ENCODE measurements at regions not wholly inside any gene's neighbourhood (a gene's known extent, or its start where the extent isn't known, plus 50 kb on each side); places are given as distances from the start of the nearest gene placed in this dataset.
"Not testable (repeated sequence)": the region's sequence is repeated elsewhere in the genome, so short reads cannot be mapped to it uniquely, and the experiment has no call there.

DNA sequence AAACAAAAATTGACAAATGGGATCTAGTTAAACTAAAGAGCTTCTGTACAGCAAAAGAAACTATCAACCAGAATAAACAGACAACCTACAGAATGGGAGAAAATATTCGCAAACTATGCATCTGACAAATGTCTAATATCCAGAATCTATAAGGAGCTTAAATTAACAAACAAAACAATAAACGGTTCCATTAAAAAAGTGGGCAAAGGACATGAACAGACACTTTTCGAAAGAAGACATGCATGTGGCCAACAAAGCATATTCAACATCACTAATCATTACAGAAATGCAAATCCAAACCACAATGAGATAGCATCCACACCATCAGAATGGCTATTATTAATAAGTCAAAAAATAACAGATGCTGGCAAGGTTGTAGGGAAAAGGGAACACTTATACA lies 50.5 kb upstream of the MED13L start:
- H3K4me3 ChIP-seq (ENCODE audit: control insufficient read depth, low read depth, low read length); DNase-seq (ENCODE audit: low read depth): not testable (repeated sequence)

DNA sequence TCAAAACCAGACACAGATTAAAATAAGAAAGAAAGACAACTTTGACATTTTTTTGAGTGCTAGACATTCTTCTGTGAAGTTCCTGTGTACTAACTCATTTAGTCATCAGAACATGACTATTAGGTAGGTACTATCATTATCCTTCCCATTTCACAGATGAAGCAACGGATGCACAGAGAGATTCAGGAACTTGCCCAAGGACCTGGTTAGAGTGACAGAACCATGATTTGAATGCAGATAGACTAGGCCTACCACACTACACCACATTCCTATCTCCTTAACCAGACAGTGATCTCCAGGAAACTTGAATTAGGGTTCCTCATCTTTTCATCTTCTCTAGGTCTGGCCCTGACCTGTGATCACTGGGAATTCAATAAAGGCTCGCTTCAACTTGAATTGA lies 54.4 kb upstream of the MED13L start:
- DNase-seq (ENCODE audit: low read depth) = no peak
- TF ChIP-seq, protein P1, sequence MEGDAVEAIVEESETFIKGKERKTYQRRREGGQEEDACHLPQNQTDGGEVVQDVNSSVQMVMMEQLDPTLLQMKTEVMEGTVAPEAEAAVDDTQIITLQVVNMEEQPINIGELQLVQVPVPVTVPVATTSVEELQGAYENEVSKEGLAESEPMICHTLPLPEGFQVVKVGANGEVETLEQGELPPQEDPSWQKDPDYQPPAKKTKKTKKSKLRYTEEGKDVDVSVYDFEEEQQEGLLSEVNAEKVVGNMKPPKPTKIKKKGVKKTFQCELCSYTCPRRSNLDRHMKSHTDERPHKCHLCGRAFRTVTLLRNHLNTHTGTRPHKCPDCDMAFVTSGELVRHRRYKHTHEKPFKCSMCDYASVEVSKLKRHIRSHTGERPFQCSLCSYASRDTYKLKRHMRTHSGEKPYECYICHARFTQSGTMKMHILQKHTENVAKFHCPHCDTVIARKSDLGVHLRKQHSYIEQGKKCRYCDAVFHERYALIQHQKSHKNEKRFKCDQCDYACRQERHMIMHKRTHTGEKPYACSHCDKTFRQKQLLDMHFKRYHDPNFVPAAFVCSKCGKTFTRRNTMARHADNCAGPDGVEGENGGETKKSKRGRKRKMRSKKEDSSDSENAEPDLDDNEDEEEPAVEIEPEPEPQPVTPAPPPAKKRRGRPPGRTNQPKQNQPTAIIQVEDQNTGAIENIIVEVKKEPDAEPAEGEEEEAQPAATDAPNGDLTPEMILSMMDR (IDR thresholded peaks at IDR 0.05; ENCODE audit: control insufficient read depth, insufficient read depth, low read depth, low read length, missing control alignments) = no peak
- H3K4me3 ChIP-seq (ENCODE audit: control insufficient read depth, low read depth, low read length) = no peak overlapping the region

DNA sequence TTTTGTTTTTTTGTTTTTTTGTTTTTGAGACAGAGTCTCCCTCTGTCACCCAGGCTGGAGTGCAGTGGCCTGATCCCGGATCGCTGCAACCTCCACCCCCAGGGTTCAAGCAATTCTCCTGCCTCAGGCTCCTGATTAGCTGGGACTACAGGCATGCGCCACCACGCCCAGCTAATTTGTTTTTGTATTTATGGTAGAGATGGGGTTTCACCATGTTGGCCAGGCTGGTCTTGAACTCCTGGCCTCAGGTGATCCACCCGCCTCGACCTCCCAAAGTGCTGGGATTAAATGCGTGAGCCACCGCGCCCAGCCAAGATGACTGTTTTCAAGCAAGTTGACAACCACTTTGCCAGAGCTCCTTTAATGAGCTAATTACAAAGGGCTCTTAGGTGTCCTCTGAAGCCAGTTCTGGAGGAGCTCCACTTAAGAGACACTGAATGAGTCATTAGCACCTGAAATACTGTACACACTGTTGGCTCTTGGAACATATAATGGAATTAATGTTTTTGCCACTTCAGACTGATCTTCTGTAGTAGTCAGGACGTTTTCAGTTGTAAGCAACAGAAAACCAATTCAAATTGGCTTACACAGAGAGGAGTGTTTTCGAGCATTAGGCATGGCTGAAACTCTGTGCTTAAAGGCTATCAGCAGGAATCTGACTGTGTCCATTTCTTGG lies 55.4 kb upstream of the MED13L start:
- no peak for DNase-seq (ENCODE audit: low read depth)

DNA sequence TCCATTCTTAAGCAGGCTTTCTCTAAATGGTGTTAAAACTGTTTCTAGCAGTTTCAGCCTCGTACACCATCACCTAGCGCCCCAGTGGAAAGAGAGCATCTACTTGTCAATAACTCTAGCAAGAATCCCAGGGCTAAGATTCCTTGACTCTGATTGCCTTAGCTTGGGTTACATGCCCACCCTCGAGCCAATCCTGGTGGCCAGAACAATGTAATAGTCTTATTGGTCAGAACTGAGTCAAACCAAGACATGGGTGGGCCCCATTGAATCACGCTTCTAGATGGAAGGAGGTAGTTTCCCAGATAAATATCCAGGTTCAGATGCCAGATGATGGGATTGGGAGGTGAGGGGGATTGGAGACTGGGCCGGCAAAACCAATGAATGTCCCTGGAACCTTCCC lies 55.9 kb upstream of the MED13L start:
- H3K4me3 ChIP-seq (ENCODE audit: control insufficient read depth, low read depth, low read length) = no peak overlapping the region
- TF ChIP-seq, protein P1 (IDR thresholded peaks at IDR 0.05; ENCODE audit: control insufficient read depth, insufficient read depth, low read depth, low read length, missing control alignments) = no peak
- DNase-seq (ENCODE audit: low read depth) = no peak

More for the DNA sequence above, 55.4 kb upstream of the MED13L start:
- TF ChIP-seq, protein P1 (IDR thresholded peaks at IDR 0.05; ENCODE audit: control insufficient read depth, insufficient read depth, low read depth, low read length, missing control alignments) = no peak
- no peak overlapping the region for H3K4me3 ChIP-seq (ENCODE audit: control insufficient read depth, low read depth, low read length)

DNA sequence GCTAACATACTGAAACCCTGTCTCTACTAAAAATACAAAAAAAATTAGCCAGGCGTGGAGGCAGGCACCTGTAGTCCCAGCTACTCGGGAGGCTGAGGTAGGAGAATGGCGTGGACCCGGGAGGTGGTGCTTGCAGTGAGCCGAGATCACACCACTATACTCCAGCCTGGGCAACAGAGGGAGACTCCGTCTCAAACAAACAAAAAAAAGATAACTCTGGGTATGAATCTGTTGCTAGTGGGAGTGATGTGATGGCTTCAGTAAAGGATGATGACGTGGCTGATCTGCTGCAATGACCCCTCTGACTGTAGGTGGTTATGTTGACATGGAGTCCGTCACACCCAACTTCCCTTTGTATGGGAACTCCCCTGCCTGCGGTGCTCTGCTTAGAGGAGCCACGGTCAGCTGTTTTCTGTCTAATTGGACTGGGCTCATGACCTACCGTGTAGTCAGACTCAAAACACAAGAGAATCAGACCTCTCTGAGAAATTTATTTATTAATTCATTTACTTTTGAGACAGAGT lies 59.1 kb upstream of the MED13L start:
- TF ChIP-seq, protein P1 (IDR thresholded peaks at IDR 0.05; ENCODE audit: control insufficient read depth, insufficient read depth, low read depth, low read length, missing control alignments) = no peak
- DNase-seq (ENCODE audit: low read depth) = no peak
- H3K4me3 ChIP-seq (ENCODE audit: control insufficient read depth, low read depth, low read length) = no peak overlapping the region

DNA sequence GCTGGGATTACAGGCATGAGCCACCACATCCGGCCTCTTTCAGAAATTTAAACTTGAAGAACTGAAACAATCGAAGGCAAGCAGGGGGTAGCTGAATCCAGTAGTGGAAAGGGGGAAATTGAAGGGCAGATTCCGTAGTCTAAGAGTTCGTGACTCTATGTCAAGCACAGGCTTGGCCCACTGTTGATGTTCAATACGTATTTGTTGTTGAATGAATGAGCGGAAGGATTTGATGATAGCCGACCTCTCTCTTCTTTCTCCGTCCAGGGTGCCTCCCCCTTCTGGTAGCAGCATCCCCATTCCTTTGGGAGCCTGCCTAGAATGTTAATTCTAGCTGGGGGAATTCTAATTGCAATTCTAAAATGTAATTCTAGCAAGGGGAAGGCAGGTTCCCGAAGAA lies 59.8 kb upstream of the MED13L start:
- TF ChIP-seq, protein P1 (IDR thresholded peaks at IDR 0.05; ENCODE audit: control insufficient read depth, insufficient read depth, low read depth, low read length, missing control alignments) = no peak
- DNase-seq (ENCODE audit: low read depth) = no peak
- no peak overlapping the region for H3K4me3 ChIP-seq (ENCODE audit: control insufficient read depth, low read depth, low read length)

DNA sequence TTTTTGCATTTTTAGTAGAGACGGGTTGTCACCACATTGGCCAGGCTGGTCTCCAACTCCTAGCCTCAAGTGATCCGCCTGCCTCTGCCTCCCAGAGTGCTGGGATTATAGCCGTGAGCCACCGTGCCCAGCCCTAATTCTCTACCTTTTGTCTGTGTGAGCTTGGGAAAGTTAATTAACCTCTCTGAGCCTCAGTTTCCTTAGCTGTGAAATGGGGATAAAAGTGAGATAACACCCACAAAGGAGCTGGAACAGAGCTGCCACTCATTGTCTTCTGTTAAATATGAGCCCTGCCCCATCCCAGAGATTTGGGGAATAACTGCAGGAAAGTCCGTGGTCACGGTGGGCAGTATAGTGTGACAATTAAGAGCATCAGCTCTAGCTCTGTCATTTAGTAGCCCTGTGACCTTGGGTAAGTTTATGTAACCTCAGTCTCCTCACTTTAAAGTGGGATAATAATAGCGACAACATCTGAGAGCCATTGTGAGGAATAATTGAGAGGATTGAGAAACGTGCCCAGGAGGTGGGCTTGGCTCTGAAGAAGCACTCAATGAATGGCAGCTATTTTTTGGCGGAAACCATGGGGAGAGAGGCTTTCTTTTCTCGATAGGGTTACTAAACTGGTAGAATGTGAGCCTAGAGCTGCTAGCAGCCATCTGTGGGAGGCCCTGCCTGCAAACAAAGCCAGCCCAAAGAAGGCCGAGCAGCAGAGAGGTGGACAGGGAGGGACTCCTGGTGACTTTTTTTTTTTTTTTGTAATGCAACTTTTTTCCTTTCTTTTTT lies 60.8 kb upstream of the MED13L start:
- DNase-seq (ENCODE audit: low read depth) = no peak
- no peak overlapping the region for H3K4me3 ChIP-seq (ENCODE audit: control insufficient read depth, low read depth, low read length)
- TF ChIP-seq, protein P1 (IDR thresholded peaks at IDR 0.05; ENCODE audit: control insufficient read depth, insufficient read depth, low read depth, low read length, missing control alignments) = no peak

Data from AG09309 (cell line).